HG02938 (cell line): ENCODE measurements at regions not wholly inside any gene's neighbourhood (a gene's known extent, or its start where the extent isn't known, plus 50 kb on each side); places are given as distances from the start of the nearest gene placed in this dataset.

Experiments used
- ATAC-seq: cut with Tn5 transposase; IDR thresholded peaks from one replicate; pipeline ENCODE4 v1.9.1; 2021; ENCODE audit warnings: mild to moderate bottlenecking, moderate library complexity; ENCODE audit not compliant: unreplicated experiment

DNA sequence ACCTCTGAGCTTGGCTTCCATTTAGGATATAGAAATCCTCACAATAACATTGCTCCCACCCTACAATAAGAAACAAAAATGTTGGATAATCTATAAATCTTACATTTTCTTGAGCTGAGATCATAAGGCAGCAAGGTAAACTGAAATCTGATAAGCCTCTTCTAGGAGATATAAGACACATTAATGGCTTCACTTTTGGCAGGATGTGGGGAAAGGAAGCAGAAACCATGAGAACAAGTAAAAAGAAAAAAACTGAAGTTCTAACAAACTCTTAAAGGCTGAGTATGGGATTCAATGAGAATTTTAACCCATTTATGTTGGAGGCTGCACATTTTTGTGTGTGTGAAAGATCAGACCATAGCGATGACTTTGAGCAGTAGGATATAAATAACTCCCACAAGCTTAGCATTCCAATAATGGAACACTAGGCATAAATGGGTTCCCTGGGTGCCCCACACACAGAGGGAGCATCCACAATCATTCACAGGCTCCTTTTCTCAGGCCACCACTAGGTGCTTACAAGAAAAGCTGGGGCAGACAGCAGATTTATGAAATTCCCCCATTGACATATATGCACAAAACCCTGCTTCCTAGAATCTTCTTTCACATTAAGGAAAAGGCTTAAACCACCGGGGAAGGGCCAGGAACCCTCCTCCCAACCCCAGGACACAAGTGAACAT is 564.9 kb upstream of the MGMT start:
- ATAC-seq = no peak

DNA sequence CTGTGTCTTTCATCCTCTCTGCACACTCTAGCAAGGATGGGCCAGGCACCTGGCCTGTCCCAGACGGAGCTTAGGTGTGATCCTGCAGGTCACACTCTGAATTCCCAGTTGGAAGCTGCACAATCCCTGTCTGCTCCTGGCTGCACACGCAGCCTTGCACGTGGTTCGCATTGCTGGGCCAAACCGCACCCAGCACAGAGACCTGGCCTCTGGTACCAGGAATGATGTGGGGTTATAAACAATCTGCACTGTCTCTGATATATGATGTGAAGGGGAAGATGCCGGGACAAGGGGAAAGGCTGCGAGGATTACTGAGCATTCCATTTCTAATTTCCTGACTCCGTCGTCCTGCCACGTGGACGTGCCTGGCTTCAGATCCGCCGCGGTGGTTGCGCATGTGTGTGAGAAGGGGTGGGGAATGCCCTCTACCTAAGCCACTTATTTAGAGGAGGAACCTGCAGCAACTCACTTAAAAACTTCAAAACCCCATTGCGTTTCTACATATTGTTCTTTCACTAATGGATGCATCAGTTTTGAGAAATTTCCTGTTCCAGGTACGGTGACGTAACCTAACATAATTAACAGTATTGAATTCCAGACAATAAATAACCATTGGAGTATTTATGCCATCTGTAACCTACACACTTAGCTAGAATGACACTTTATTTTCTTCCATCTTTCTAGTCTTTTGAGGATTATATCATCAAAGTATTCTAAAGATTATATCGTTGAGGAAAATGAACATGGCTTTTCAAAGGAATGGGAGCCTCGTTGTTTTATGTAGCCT is 559.7 kb upstream of the MGMT start:
- ATAC-seq = no peak

DNA sequence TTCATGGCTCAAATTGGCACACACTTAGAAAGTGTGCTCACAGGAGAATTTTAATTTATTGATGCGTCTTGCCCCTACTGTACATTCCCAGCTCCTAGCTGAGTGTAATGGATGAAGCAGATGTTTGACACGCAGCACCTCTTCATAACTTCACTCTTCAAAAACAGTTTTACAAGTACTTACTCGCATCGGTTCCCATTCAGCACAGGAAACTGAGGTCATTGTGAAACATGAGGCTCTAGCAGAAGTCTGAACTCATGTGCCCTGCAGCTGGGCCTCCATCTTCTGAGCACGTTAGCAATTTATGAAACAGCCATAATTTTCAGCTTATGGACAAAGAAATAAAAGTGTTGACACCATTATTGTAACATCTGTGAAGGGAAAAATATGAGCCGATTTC is 558.9 kb upstream of the MGMT start:
- ATAC-seq = peak; percentile 75

DNA sequence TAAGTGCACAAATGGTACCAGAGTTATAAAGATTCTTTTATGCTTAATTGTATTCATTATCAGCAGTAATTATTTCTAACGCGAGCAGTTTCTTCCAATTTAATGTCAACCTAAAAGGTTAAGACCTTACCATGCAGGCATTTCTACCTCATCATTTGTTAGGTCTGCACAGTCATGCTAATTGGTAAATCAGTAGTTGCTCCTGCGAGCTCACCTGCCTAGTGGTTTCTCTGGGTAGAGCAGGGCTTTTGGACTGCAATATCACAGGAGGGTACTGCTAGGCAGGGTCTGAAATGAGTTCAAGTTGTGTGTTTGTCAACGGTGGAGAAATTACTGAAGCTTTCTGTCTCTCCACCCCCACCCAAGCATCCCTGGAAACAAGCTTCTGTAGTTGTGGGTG is 558.5 kb upstream of the MGMT start:
- ATAC-seq = no peak

DNA sequence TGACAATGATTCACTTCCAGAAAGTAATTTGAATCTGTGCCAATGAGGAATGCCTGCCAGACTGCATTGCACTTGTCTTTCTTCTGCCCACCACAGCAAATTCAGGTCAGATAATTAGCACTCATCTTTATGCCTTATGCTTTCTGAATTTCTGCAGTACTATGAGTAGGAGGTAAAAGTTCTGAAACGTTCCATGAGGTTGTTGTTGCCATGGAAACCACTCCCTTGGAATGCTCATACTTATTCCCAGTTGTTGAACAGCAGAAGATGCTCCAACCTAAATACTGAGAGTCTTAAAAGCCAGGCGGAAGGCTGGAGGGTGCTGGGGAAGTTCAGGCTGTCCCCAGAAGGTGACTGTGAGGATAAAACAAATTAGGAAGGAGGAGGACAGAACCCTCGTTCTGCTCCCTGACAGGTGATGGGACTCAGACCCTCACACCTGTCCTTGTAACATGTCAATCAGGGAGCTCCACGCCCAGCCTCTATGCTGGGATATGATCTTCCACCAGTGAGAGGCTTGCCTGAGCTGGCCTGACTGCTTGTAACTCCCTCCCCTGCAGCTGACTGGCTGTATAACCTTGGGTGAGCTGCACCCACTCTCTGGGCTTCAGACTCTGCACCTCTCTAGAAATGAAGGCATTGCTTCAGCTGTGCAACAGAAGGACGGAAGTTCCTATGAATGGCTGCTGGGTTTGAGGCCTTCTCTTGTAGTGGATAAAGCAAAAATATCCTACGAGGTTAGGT is 554.3 kb upstream of the MGMT start:
- ATAC-seq = no peak

DNA sequence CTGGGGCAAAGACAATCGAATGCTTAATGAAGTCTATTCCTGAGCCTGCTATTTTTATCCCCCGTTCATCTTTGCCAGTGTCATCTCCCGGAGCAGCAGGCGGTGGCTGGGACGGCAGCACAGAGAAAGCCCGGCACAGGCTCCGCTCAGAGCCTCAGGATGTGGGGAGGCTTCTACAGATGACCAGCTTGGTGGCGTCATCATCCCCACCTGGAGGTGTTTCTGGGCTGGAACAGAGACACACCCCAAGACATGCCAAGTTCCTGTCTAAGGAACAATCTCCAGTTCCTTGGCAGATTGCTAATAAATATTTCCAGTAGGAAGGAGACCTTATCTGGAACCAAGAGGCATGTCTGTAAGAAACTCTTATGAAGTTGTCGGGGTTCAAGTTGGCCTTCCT is 552.4 kb upstream of the MGMT start:
- ATAC-seq = no peak

DNA sequence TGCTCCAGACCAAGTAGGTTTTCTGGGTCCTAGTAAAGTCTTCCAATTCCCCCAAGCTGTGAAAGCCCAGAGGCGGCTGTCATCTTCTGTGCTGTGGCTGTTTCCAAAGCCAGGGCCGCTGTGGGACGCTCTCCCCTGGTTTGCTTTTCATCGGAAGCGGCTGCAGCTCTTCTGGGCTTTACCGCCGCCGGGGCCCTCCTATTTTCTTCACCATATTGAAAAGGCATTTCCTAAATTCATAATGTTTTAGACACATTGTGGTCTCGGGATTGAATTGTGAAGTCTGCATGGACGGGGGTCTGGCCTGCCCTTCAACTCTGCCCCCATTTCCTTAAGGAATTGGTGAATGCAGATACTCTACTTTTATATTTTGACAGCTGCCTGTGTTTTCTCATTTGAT is 551.4 kb upstream of the MGMT start:
- no peak for ATAC-seq

DNA sequence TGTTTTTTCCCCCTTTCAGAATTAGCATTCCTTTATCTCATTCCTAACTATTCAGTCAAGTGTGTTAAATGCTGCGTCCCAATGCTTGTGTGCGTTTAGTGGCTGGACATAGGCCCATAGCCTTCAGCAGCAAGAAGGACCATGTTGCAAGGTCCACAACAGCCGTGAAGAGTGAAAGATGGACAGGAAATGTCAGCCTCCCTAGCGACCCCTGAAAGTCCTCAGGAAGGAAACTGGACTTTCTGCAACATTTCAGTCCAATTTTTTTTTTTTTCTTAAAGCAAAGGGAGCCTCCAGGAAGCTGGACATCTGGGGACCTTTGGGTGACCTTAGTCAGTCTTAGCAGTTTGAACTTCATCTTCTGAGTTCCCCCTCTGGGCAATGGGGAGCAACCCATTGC is 550.7 kb upstream of the MGMT start:
- ATAC-seq = no peak

DNA sequence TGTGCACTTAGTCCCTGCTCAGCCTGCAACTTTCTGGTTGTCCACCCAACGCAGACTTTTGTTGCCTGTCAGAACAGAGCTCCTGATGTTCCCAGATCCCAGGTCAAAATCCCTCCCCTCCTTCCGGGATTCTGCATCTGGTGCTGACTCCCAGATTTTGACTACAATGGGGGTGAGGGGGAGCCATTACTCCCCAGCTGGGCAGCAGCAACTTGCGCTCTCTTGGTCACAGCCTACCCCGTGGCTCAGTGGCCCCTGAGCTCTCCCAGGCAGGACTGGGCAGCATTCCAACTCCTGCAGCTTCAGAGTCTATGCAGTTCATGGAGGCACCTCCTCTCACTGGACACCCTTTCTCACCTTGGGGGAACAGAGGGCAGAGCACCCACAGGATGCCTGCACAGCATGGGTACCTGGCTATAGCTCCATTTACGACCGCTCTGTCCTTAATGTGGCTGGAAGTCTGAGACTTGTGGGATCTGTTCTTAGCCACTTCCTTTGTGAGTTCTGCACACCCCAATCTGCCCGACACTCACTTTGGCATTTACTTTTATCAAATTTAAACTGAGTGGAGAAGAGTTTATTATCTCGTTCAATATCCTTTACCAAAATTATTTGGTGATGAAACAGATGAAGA is 545.5 kb upstream of the MGMT start:
- no peak for ATAC-seq

DNA sequence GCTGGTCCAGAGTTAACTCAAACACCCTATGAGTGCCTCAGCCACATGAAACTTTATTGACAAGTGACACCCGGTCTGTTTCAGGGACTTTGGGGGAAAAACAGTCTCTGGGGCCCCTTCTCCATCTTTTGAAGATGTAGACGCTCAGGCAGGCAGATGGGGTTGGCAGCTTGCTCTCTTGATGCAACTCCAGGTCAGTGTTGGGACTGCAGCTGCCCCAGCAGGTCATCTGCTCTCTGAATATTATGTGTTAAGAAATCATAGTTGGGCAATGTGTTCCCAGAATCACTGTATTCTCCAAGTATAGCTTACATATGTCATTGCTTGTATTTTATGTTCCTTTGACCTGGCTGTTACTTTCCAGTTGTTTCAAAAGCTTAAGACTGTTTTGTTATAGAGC is 544.9 kb upstream of the MGMT start:
- ATAC-seq = no peak

DNA sequence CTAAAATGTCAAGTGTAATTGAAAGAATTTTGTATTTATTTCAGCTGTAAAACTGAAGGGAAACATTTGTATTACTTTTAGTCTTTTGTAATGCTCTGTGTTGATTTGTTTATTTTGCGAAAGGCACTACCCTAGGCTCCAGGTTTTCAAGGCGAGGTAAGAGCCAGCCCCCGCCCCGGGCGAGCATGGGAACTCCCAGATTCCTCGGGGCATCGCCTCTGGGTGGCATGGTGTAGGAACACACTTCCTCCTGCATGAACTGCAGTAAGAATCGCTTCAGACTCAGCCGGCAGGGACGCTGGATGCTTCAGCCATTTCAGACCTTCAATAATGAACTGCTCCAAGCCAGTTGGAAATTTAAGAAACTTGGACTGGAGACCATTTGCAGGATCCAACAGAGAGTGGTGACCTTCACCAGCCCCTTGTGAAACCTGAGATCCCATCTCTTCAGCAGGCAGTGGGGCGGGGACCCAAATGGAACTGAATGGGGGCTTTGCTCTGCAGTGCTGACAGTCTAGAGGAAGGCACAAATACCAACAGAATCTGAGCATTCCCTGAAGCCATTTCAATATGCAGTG is 544.3 kb upstream of the MGMT start:
- no peak for ATAC-seq

DNA sequence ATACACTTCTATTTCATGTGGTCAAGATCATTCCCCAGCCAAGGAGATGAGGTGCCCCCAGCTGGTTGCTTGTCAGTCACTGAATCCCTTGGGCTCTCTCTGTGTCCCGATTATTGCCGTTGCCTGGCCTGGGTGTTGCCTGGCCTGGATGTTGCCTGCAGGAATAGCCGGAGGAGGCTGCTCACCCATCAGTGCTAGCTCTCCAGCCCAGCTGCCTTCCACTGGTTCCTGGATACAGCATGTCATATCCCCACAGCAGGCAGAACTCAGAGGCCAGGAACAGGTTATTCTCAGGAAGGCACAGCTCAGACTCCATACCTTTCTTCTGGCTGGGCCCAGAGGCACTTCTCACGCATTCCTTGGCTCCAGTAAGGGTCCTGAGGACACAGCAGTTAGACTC is 542.1 kb upstream of the MGMT start:
- no peak for ATAC-seq

DNA sequence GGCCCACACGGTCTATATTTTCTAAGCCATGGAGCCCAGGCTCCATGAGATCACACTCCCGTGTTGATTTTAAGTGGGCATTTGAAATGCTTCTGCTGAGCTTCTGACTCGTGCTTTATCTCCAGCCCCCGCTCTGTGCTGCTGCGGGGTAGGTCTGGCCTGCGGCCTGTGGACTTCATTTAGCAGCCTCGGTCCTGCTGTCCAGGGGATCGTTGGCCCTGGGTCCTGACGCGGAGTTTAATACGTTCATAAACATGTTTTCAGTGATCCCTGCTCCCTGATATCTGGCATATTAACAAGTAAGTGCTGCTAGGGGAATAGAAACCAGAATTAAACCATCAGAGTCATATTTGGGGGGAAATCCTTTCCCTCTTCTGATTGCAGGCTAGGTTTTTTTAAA is 540.3 kb upstream of the MGMT start:
- no peak for ATAC-seq

DNA sequence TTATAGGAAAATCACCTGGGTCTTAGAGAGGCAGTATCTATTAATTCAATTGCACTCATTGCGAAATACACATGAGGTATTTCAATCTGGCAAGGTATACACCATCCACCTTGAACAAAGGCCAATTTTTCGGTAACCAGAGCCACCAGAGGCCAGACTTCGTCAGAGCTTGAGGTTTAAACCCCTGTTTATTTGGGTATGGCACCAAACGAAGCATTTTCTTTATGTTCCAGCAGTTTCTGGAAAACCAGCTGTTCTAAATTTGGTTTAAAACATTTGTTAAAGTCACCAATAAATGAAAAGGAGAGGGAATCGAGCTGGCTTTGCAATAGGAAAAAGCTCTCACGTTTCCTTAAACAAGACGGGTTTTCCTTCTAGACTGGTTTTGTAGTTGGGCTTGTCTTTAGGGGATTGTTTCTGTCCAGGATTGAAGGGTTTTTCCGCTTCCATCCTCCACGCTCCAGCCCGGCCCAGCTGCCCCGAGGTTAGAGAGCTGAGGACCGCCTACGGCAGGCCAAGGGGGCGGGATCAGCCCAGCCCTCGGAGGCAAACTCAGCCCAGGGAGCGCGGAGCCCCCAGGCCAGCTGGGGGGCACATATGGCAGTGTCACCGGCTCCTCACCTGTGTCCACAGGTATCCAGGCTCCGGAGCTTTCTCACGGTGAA is 539.4 kb upstream of the MGMT start:
- ATAC-seq = no peak

DNA sequence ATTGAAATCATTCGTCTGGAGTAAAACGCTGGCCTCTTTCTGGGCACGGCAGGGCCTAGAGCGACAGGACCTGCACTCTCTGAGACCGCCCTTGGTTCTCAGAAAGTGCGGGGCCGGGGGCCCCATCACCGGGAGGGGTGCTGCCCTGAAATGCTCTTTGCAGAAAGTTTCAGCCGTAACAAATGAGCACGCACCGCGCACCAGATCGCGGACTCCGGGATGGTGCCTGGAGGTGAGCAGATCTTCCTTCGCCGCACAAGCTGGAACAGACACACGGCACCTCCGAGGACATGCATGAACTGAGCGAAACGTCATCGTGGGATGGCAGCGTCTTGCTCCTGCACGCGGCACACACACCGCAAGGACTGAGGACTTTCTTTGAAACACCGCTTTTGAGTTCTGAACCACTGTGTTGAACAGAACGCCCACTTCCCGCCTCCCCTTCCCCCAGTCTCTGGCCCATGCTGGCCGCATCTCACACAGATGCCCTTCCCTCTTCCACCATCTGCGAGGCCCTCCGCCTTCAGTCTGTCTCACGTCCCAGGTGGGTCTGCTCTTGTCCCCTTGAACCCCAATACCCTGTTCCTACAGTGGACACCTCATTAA is 538.7 kb upstream of the MGMT start:
- ATAC-seq = no peak

DNA sequence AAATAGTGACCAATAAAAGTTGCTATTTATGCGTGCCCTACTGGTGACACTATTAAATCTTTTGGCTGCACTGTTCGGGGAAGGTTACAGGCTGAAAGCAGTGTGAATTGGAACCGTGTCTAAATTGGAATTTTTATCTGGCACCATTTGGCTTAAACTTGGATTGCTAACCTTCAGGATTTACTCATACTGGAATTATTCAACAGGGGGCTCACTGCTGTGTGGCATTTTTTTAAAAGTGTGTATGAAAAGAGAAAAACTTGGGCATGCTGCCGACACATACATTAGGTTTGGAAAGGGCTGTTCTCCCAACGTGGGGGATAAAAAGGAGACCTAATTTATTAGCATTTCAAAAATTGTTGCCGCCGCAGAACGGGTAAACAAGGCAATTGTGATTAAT is 537.9 kb upstream of the MGMT start:
- no peak for ATAC-seq

DNA sequence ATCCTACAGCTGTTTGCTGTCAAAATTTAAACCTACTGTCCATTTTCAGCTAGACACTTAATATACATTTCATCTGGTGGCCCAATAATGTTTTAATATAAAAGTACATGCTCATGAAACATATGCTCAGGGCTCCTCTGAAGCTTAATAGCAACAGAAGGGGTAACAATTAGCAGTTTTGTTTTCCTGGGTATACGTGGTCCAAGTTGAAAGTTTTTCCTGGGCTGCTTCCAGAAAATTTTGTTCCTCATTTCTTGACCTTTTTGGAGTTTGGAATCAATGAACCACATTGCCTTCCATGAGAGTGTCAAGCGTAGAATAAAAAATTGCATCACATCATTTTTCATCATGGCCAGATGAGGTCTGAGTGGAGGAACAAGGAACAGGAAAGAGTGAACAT is 537.3 kb upstream of the MGMT start:
- no peak for ATAC-seq

DNA sequence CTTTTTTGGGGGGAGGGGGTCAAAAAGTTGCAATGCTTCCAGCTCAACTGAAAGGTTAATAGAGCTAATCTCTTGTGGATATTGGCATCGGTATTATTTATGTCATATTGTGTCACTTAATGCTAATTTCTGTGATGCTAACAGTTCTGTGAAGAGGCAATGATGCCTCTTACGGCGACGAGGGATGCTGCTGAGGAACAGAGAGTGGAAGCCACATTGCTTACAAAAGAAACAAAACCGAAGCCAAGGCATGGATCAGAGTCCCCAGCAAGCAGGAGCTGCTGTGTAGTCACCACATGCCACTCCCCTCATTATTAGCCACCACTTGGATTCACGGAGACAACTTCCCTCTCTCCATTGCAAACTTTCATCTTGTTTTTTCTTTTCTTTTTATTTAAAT is 536.5 kb upstream of the MGMT start:
- no peak for ATAC-seq

DNA sequence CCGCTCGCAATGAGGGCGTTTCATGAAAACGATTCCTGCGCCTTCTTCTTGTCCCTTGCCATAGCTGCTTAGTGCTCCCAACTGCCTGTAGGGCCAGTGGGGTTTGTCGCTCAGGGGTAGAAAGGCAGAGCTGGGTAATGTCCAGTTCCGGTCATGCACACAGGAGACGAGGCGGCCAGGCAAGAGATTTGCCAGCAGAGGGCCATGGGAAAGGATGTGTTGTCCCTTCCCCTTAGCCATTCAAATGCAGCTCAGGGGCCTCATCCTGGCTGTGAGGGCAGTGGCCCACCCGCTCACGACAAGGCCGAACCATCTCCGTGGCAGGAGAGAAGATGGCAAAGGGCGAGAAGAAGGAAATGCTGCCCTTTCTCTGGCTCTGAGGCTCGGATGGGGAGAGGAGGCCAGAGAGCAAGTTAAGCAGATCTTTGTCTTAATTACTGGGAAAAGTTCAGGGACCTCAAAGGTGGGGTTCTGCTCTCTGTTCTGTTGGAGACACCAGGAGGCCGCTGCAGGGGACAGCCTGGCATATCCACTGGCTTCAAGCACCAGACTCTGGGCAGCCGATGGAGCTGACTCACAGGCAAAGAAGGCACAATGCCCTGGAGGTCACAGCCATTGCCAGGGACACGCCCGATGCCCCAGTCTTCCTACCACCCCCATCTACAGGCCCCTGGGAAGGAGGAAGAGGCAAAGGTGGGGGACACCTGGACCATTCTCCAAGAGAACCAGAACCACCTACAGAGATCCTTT is 534.8 kb upstream of the MGMT start:
- ATAC-seq = no peak

DNA sequence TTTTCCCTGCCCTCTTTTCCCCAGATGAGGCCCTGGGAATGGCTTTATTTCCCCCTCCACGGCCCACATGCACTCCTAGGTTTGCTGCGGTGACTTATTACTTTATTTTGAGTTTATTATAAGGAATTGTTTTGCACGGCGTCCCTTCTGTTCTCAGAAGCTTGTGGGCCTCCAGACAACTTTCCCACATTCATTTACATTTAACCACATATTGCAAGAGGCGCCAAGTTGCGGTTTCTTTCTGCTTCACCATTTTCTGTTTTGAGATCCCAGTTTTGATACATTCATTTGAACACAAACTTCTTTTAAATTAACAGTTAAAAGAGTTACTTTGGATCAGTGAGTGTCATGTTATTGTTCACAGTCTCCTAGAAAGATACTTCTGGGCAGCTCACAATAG is 532.5 kb upstream of the MGMT start:
- no peak for ATAC-seq
